ENCODE measurements at regions not wholly inside any gene's neighbourhood (a gene's known extent, or its start where the extent isn't known, plus 50 kb on each side); places are given as distances from the start of the nearest gene placed in this dataset.
"Not testable (repeated sequence)": the region's sequence is repeated elsewhere in the genome, so short reads cannot be mapped to it uniquely, and the experiment has no call there.

GRCh38 chr2:184449760-184450159 is 148.6 kb upstream of the ZNF804A start:
- H3K4me3 ChIP-seq (ENCODE audit: low read depth, low read length): no peak overlapping the region
- no peak for DNase-seq (ENCODE audit: low read depth)
- no peak for TF ChIP-seq CTCF (IDR thresholded peaks at IDR 0.05; ENCODE audit: control insufficient read depth, extremely low read depth, insufficient read depth)

GRCh38 chr2:184452907-184453306 is 145.4 kb upstream of the ZNF804A start:
- no peak overlapping the region for H3K4me3 ChIP-seq (ENCODE audit: low read depth, low read length)
- no peak for DNase-seq (ENCODE audit: low read depth)
- TF ChIP-seq CTCF (IDR thresholded peaks at IDR 0.05; ENCODE audit: control insufficient read depth, extremely low read depth, insufficient read depth): no peak

GRCh38 chr2:184455624-184456023 is 142.7 kb upstream of the ZNF804A start:
- DNase-seq (ENCODE audit: low read depth): no peak
- no peak overlapping the region for H3K4me3 ChIP-seq (ENCODE audit: low read depth, low read length)
- no peak for TF ChIP-seq CTCF (IDR thresholded peaks at IDR 0.05; ENCODE audit: control insufficient read depth, extremely low read depth, insufficient read depth)

GRCh38 chr2:184456693-184457092 is 141.6 kb upstream of the ZNF804A start:
- not testable (repeated sequence) for H3K4me3 ChIP-seq (ENCODE audit: low read depth, low read length)

GRCh38 chr2:184463102-184463865 is 135.0 kb upstream of the ZNF804A start:
- no peak for TF ChIP-seq CTCF (IDR thresholded peaks at IDR 0.05; ENCODE audit: control insufficient read depth, extremely low read depth, insufficient read depth)
- DNase-seq (ENCODE audit: low read depth): peak; percentile 25
- H3K4me3 ChIP-seq (ENCODE audit: low read depth, low read length): no peak overlapping the region

More at GRCh38 chr2:184456693-184457092, 141.6 kb upstream of the ZNF804A start:
- not testable (repeated sequence) for DNase-seq (ENCODE audit: low read depth)

- H3K4me3 ChIP-seq (ENCODE audit: low read depth, low read length): no peak overlapping the region
- no peak for DNase-seq (ENCODE audit: low read depth)
- no peak for TF ChIP-seq CTCF (IDR thresholded peaks at IDR 0.05; ENCODE audit: control insufficient read depth, extremely low read depth, insufficient read depth)
These were observed 134.5 kb upstream of the ZNF804A start for GRCh38 chr2:184463866-184464248.

GRCh38 chr2:184468826-184469225 is 129.5 kb upstream of the ZNF804A start:
- TF ChIP-seq CTCF (IDR thresholded peaks at IDR 0.05; ENCODE audit: control insufficient read depth, extremely low read depth, insufficient read depth): no peak
- H3K4me3 ChIP-seq (ENCODE audit: low read depth, low read length): no peak overlapping the region
- DNase-seq (ENCODE audit: low read depth): no peak

Data from LNCaP clone FGC (cell line).